GM12892 (cell line): ENCODE measurements at regions not wholly inside any gene's neighbourhood (a gene's known extent, or its start where the extent isn't known, plus 50 kb on each side); places are given as distances from the start of the nearest gene placed in this dataset.

Source experiments
- POLR2A ChIP-seq: IDR thresholded peaks from 2 replicates; pipeline ENCODE4 v1.6.1; 2011; ENCODE audit warnings: low read depth, low read length, control low read depth
- POLR2AphosphoS5 ChIP-seq: IDR thresholded peaks from 2 replicates; pipeline ENCODE4 v1.6.1; 2011; ENCODE audit warnings: low read depth, low read length, control low read depth

DNA sequence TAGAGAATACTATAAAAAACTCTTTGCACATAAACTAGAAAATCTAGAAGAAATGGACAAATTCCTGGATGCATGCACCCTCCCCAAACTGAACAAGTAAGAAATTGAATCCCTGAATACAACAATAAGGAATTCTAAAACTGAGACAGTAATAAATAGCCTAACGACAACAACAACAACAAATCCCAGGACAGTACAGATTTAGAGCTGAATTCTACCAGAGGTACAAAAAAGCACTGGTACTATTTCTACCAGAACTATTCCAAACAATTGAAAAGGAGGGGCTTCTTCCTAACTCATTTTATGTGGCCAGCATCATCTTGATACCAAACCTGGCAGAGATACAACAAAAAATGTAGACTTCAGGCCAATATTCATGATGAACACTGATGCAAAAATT lies 394.4 kb upstream of the RORB start:
- TF ChIP-seq POLR2A (no peak), POLR2AphosphoS5 (no peak)
